G401 (cell line): ENCODE measurements at regions not wholly inside any gene's neighbourhood (a gene's known extent, or its start where the extent isn't known, plus 50 kb on each side); places are given as distances from the start of the nearest gene placed in this dataset.

ENCODE experiments used
- DNase-seq: peaks from one replicate; pipeline ENCODE4 v3.0.0-alpha.2; 2015; ENCODE audit warnings: low spot score
- in situ Hi-C: cut with HindIII; loops from 2 replicates; pipeline ENCODE4 v1.10.0; 2016; ENCODE audit warnings: low sequenced_read_pairs, mixed read lengths

GRCh38 chr3:18657858-18658820 is 233.0 kb upstream of the SATB1 start:
- in situ Hi-C loops = no loop called here

GRCh38 chr3:18656866-18657265 is 231.7 kb upstream of the SATB1 start:
- in situ Hi-C loops = no loop called here

More at GRCh38 chr3:18657858-18658820, 233.0 kb upstream of the SATB1 start:
- DNase-seq = no peak

GRCh38 chr3:18656410-18656809 is 231.3 kb upstream of the SATB1 start:
- in situ Hi-C loops = no loop called here

More at GRCh38 chr3:18656866-18657265, 231.7 kb upstream of the SATB1 start:
- DNase-seq = no peak

GRCh38 chr3:18655827-18656226 is 230.7 kb upstream of the SATB1 start:
- no peak for DNase-seq
- in situ Hi-C loops = no loop called here

More at GRCh38 chr3:18656410-18656809, 231.3 kb upstream of the SATB1 start:
- DNase-seq = no peak

GRCh38 chr3:18652781-18653180 is 227.6 kb upstream of the SATB1 start:
- in situ Hi-C loops = no loop called here
- no peak for DNase-seq

GRCh38 chr3:18650731-18651130 is 225.6 kb upstream of the SATB1 start:
- in situ Hi-C loops = no loop called here
- no peak for DNase-seq

- in situ Hi-C loops = no loop called here
- DNase-seq = no peak
Measured at GRCh38 chr3:18649666-18650363, 224.7 kb upstream of the SATB1 start.

GRCh38 chr3:18648868-18649462 is 223.8 kb upstream of the SATB1 start:
- DNase-seq = no peak
- in situ Hi-C loops = no loop called here

- DNase-seq = no peak
- in situ Hi-C loops = no loop called here
Measured at GRCh38 chr3:18648159-18648558, 223.0 kb upstream of the SATB1 start.

- in situ Hi-C loops = no loop called here
Measured at GRCh38 chr3:18645619-18646018, 220.5 kb upstream of the SATB1 start.

GRCh38 chr3:18643281-18643680 is 218.1 kb upstream of the SATB1 start:
- in situ Hi-C loops = no loop called here
- no peak for DNase-seq

More at GRCh38 chr3:18645619-18646018, 220.5 kb upstream of the SATB1 start:
- no peak for DNase-seq

- DNase-seq = no peak
- in situ Hi-C loops = no loop called here
Measured at GRCh38 chr3:18641916-18642315, 216.8 kb upstream of the SATB1 start.

GRCh38 chr3:18635215-18635614 is 210.1 kb upstream of the SATB1 start:
- in situ Hi-C loops = no loop called here
- DNase-seq = no peak

- no peak for DNase-seq
- in situ Hi-C loops = no loop called here
Measured at GRCh38 chr3:18634461-18634860, 209.3 kb upstream of the SATB1 start.

GRCh38 chr3:18633002-18633401 is 207.9 kb upstream of the SATB1 start:
- in situ Hi-C loops = no loop called here
- no peak for DNase-seq

GRCh38 chr3:18630295-18630694 is 205.2 kb upstream of the SATB1 start:
- DNase-seq = no peak
- in situ Hi-C loops = no loop called here

GRCh38 chr3:18625085-18625484 is 199.9 kb upstream of the SATB1 start:
- no peak for DNase-seq
- in situ Hi-C loops = no loop called here

- in situ Hi-C loops = no loop called here
- no peak for DNase-seq
Measured at GRCh38 chr3:18623220-18623619, 198.1 kb upstream of the SATB1 start.

GRCh38 chr3:18618723-18619122 is 193.6 kb upstream of the SATB1 start:
- DNase-seq = no peak
- in situ Hi-C loops = no loop called here

- no peak for DNase-seq
- in situ Hi-C loops = no loop called here
Measured at GRCh38 chr3:18611991-18612390, 186.9 kb upstream of the SATB1 start.
